GM12878 (cell line): ENCODE measurements at regions not wholly inside any gene's neighbourhood (a gene's known extent, or its start where the extent isn't known, plus 50 kb on each side); places are given as distances from the start of the nearest gene placed in this dataset.

ENCODE experiments used
- ATAC-seq: fragments of 200-7000 bp; cut with Tn5 transposase; 3 replicates; pipeline ENCODE4 v1.9.1; 2020; ENCODE audit warnings: mild to moderate bottlenecking, moderate library complexity
- BruUV-seq: library from RNA; stranded (reverse); fragments of 400-500 nt; replicated peaks from 2 replicates; lab custom pipeline; 2021; lab: Mats Ljungman, UMichigan
- CTCF ChIA-PET: fragments of 300-600 bp; sonication (Branson Sonifier 250); formaldehyde crosslinking; extraction: SDS; loops from one replicate; lab custom pipeline; 2021; ENCODE audit warnings: inconsistent platforms; lab: Yijun Ruan, JAX
- POLR2A ChIA-PET: fragments of 350-600 bp; formaldehyde crosslinking; extraction: SDS; loops from one replicate; lab custom pipeline; 2021; ENCODE audit warnings: inconsistent platforms; lab: Charles Lee
- RAD21 ChIA-PET: fragments of 300-600 bp; sonication (Branson Sonifier 250); formaldehyde crosslinking; loops from one replicate; lab custom pipeline; 2023; ENCODE audit warnings: antibody characterized with exemption; ENCODE audit not compliant: unreplicated experiment; lab: Charles Lee
- SMC1A ChIA-PET: fragments of 300-600 bp; sonication (Branson Sonifier 250); formaldehyde crosslinking; loops from one replicate; lab custom pipeline; 2023; ENCODE audit not compliant: unreplicated experiment, uncharacterized antibody; lab: Charles Lee
- DNase-seq: peaks from one replicate; pipeline ENCODE4 v3.0.0-alpha.2; 2011; ENCODE audit warnings: low read depth, low spot score
- FAIRE-seq: peaks from 3 replicates; lab custom pipeline; 2011; peaks lifted over from hg19 to GRCh38; lab: Jason Lieb, UNC
- H2AFZ ChIP-seq: 2 replicates; pipeline ENCODE4 v1.6.0; 2011; ENCODE audit warnings: low read depth, low read length, control low read depth; ENCODE audit not compliant: control insufficient read depth
- H3K27ac ChIP-seq: 2 replicates; pipeline ENCODE4 v1.5.1; 2011; ENCODE audit warnings: control low read depth; ENCODE audit not compliant: control insufficient read depth, insufficient read depth
- H3K27me3 ChIP-seq, 2 experiments: replicated peaks in 1 of 2; 2 replicates each; pipeline versions ENCODE4 v1.6.0 to v1.6.1; 2011; ENCODE audit warnings: low read length in 1 of 2; ENCODE audit not compliant: control insufficient read depth in 2 of 2, insufficient read depth in 2 of 2
- H3K36me3 ChIP-seq, 2 experiments: 2 replicates each; pipeline ENCODE4 v1.5.1; 2011; ENCODE audit warnings: low read length in 1 of 2; ENCODE audit not compliant: control insufficient read depth in 2 of 2, insufficient read depth in 2 of 2
- H3K4me1 ChIP-seq: 2 replicates; pipeline ENCODE4 v1.6.1; 2011; ENCODE audit warnings: mild to moderate bottlenecking, low read length, moderate library complexity, mixed read lengths; ENCODE audit not compliant: control insufficient read depth, insufficient read depth
- H3K4me2 ChIP-seq: 2 replicates; pipeline ENCODE4 v1.6.0; 2011; ENCODE audit warnings: control low read depth; ENCODE audit not compliant: control insufficient read depth, insufficient read depth
- H3K4me3 ChIP-seq: fragments of 200-600 bp; sonication (generic); 2 replicates; pipeline ENCODE4 v1.5.1; 2016
- H3K79me2 ChIP-seq: 2 replicates; pipeline ENCODE4 v1.6.0; 2011; ENCODE audit warnings: low read length; ENCODE audit not compliant: control insufficient read depth, insufficient read depth
- H3K9ac ChIP-seq: 2 replicates; pipeline ENCODE4 v1.8.0; 2011; ENCODE audit warnings: low read length, control low read depth, mixed read lengths; ENCODE audit not compliant: control insufficient read depth, insufficient read depth
- H3K9me3 ChIP-seq: replicated peaks from 3 replicates; pipeline ENCODE4 v1.5.1; 2011; ENCODE audit warnings: mild to moderate bottlenecking, low read length; ENCODE audit not compliant: control insufficient read depth, insufficient read depth
- H4K20me1 ChIP-seq: 2 replicates; pipeline ENCODE4 v1.6.0; 2011; ENCODE audit not compliant: control insufficient read depth, insufficient read depth
- CHD1 ChIP-seq: IDR thresholded peaks from 2 replicates; pipeline ENCODE4 v1.6.1; 2012; ENCODE audit warnings: low read depth, low read length, improper control_type of control experiment
- GATAD2B ChIP-seq: fragments of 450-650 bp; conservative IDR thresholded peaks from 2 replicates; pipeline ENCODE4 v1.6.1; 2017; ENCODE audit warnings: low read depth, mild to moderate bottlenecking, moderate library complexity
- IRF4 ChIP-seq: IDR thresholded peaks from 2 replicates; pipeline ENCODE4 v1.6.1; 2011; ENCODE audit warnings: low read depth, low read length
- LARP7 ChIP-seq: fragments of 450-650 bp; IDR thresholded peaks from 2 replicates; pipeline ENCODE4 v1.6.1; 2017; ENCODE audit warnings: mild to moderate bottlenecking
- PAX5 ChIP-seq: IDR thresholded peaks from 2 replicates; pipeline ENCODE4 v1.6.1; 2011; ENCODE audit warnings: low read depth, low read length, borderline replicate concordance
- SP1 ChIP-seq: IDR thresholded peaks from one replicate; pipeline ENCODE4 v1.6.1; 2011; ENCODE audit warnings: low read depth, low read length
- TCF3 ChIP-seq: IDR thresholded peaks from 2 replicates; pipeline ENCODE4 v1.6.1; 2012; ENCODE audit warnings: low read depth, mild to moderate bottlenecking, low read length, borderline replicate concordance; ENCODE audit not compliant: insufficient read depth
- ZBTB40 ChIP-seq: fragments of 450-650 bp; IDR thresholded peaks from 2 replicates; pipeline ENCODE4 v1.6.1; 2016; ENCODE audit warnings: mild to moderate bottlenecking, moderate library complexity, borderline replicate concordance
- in situ Hi-C: fragments of 300-500 bp; cut with MboI; formaldehyde crosslinking; loops from 9 replicates; pipeline ENCODE4 v1.14.3; 2018; ENCODE audit warnings: mixed read lengths
- intact Hi-C: fragments of 100-400 bp; cut with micrococcal nuclease; formaldehyde crosslinking; loops from one replicate; pipeline ENCODE4 v1.14.2; 2022; ENCODE audit not compliant: unreplicated experiment

DNA sequence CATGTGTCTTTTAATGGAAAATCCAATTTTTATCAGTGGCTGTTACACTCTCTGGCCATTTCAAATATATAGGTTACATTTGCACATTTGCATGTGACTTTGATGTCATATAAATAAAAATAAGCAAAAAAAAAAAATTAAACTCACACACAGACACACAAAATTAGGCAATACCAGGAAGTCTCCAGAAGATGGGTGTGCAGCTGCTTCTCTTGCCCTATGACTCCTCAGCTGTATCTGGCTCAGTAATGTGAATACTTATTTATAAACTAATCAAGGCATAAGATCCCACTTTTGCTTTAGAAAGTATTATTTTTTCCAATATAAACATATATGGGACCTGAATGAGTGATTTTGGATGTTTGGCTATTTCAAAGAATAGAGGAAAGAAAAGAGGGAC, 461.1 kb downstream of the LRIG3 start:
- no peak for FAIRE-seq
- Histone ChIP-seq H3K9ac (no peak overlapping the region), H3K79me2 (no peaks in the 10 kb centered on the region), H3K27me3 (no peaks in the 10 kb centered on the region), H2AFZ (no peak overlapping the region), H3K27ac (no peak overlapping the region), H3K4me2 (no peak overlapping the region), H3K36me3 (no peaks in the 10 kb centered on the region), H3K4me3 (no peak overlapping the region)
- DNase-seq: no peak
- RAD21 ChIA-PET: no interaction called here
- SMC1A ChIA-PET: no interaction called here
- in situ Hi-C loops (no loop called here), intact Hi-C loops (no loop called here)
- TF ChIP-seq LARP7 (no peak), GATAD2B (no peak), ZBTB40 (no peak), CHD1 (no peak), TCF3 (no peak), SP1 (no peak), PAX5 (no peak), IRF4 (no peak)
- TF ChIP-seq, all 136 proteins: peak for 0
- BruUV-seq: no TSS peak
- H3K4me1 ChIP-seq: no peaks in the 10 kb centered on the region
- H3K9me3 ChIP-seq: no peaks in the 10 kb centered on the region
- ChIA-PET CTCF (interaction anchor here (0.9 kb wide), 1 partner anchor 33 kb away, joined by 3 read pairs; no protein-coding TSS in a partner anchor), POLR2A (no interaction called here)
- H4K20me1 ChIP-seq: no peaks in the 10 kb centered on the region
- ATAC-seq: no peak
